GM12891 (cell line): ENCODE measurements at regions not wholly inside any gene's neighbourhood (a gene's known extent, or its start where the extent isn't known, plus 50 kb on each side); places are given as distances from the start of the nearest gene placed in this dataset.

ENCODE experiments used
- POLR2A ChIP-seq: IDR thresholded peaks from 2 replicates; pipeline ENCODE4 v1.6.1; 2011; ENCODE audit warnings: low read depth, low read length, control low read depth
- POLR2AphosphoS5 ChIP-seq: IDR thresholded peaks from 2 replicates; pipeline ENCODE4 v1.6.1; 2011; ENCODE audit warnings: low read depth, low read length, control low read depth
- TAF1 ChIP-seq: IDR thresholded peaks from 2 replicates; pipeline ENCODE4 v1.6.1; 2011; ENCODE audit warnings: low read depth, low read length, control low read depth

- TF ChIP-seq POLR2A (no peak), POLR2AphosphoS5 (no peak), TAF1 (no peak)
Observed at GRCh38 chr2:60371219-60371618, 182.2 kb downstream of the BCL11A start.
